GM19023 (cell line): ENCODE measurements at regions not wholly inside any gene's neighbourhood (a gene's known extent, or its start where the extent isn't known, plus 50 kb on each side); places are given as distances from the start of the nearest gene placed in this dataset.
"Not testable (repeated sequence)": the region's sequence is repeated elsewhere in the genome, so short reads cannot be mapped to it uniquely, and the experiment has no call there.

Experiments used
- ATAC-seq: cut with Tn5 transposase; IDR thresholded peaks from one replicate; pipeline ENCODE4 v1.9.1; 2021; ENCODE audit warnings: mild to moderate bottlenecking, moderate library complexity; ENCODE audit not compliant: unreplicated experiment

DNA sequence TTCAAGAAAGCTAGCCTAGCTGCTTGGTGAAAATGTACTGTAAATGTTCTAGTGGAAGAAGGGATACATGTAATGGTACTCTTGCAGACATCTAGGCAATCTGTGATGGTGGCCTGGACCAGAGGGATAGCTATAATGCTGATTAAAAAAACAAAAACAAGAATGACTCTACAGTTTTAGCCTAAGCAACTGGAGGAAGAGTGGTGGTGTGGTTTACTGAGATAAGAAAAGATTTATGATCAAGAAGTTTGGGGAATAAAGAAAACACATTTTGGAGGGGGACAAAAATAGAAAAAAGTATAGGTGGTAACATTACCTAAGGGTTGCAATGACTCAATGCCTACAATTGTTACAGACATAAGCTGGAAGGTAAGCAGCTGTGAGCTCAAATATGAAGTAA, 1080.7 kb upstream of the CELF4 start:
- no peak for ATAC-seq

DNA sequence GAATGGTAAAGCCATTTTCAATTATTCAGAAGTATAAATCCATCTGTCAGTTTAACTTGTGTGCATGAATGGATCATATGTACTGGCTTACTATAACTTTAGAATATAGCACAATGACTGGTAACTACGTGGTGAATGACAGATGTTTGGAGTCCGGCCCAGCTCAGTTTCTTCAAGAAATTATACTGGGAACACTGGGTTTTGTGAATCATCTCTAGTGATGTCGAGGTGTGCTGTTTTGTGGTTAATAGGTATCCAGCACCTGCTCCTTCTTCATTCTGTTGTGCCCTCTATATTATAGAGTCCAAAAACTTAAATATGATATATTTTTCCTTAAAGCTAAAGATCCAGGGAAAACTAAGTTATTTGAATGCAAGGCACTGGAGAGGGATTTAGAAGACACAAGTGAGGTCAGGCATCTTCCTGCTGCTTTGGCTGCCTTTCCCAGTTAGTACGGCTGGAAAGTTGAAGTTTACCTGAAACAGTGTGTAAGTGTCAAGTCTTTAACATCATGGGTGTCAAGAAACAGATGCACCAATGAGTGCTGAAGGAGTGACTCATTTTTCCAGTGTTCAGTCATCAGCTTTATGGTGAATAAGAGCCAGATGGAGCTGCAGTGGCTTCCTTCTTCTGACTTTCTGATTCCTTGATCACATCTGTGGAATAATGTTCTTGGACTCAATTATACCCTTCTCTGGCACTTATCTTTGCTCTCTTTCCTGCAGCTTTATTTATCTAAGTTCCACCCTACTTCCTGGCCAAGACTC, 1079.5 kb upstream of the CELF4 start:
- no peak for ATAC-seq

DNA sequence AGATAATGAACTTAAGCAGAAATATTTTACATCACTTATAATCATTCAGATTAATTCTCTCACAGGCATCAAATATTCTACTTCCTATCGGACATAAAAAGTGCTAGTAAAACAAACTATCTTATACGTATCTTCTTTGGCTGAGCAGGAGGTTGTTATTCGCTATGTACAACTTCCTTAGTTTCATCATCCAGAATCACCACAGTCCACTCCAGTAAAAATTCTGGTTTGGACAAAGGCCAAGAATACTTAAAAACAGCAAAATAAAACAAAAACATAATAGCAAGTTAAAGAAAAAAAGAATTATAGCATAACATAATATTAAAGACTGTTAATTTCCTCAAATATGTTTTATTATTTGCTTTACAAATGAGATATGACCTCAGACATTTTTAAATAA, 1077.1 kb upstream of the CELF4 start:
- no peak for ATAC-seq

DNA sequence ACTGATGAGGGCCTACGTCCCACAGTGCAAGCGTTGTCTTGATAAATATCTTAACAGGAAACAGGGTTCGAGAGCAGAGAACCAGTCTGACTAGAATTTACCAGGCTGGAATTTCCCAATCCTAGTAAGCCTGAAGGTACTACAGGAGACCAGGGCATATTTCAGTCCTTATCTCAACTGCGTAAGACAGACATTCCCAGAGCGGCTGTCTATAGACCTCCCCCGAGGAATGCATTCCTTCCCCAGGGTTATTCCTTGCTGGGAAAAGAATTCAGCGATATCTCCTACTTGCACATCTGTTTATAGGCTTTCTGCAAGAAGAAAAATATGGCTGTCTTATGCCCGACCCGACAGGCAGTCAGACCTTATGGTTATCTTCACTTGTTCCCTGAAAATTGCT, 1074.1 kb upstream of the CELF4 start:
- ATAC-seq, result not testable (repeated sequence)

DNA sequence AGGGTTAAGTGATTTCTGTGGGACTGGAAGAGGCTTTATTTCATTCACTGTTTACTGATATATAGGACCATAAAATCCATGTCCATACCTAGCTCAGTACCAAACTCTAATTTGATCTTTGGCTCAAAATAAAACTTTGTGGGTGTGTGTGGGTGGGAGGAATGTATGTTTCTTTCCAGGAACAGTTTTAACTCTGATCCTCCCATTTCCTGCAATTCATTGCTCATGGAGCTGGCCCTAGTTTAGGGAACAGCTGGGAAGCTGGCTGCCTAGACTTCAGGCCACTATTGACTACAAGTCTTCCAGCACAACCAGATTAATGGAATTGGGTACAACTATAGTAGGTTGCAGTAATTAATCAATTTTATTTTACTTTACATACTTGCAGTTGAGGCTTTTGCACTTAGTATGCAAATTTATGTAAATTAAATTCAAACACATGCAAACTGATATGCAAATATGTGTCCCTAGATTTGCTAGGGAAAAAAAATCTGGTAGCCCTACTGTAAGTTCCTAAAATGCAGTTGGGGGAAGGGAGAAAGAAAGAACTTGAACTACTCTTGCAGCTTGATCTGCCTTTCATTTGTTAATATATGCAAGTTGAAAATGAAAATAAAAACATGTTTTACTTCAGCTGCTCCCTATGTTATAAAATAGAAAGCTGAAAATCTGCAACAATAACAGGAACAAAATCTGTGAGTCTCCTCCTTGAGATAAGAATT, 1070.3 kb upstream of the CELF4 start:
- no peak for ATAC-seq

DNA sequence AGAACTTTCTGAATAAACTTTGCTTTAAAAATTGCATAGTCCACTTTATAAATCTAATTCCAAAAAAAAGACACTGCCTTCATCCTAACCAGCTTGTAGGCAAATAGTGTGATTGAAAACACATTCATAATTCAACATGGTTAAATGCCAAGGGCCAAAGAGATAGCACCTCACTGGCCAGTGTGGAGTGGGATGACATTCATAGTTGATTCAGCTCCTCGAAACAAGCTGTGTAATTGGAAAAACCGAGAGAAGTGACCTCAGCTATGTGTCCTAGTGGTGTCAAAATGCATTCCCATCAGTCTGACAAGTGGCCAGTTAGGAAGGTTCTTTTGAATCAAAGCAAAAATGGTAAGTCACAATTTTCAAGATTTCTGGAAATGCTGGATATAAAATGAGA, 1068.5 kb upstream of the CELF4 start:
- no peak for ATAC-seq

DNA sequence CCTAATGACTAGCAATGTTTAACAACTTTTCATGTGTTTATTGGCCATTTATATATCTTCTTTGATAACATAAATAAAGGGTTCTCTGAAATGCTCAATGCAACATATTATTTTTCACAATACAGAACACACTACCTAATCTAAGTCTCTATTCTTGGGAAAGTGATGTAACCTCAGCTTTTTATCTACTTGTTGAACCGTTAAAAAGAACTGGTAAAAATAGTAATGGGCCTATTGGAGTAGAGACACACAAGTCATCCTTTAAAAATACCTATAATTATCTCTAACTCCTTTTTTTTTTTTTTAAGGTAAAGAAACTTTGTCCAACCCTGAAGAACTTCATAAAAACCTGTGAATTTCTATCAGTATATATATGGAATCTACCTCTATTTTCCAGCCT, 1067.7 kb upstream of the CELF4 start:
- ATAC-seq, result no peak

DNA sequence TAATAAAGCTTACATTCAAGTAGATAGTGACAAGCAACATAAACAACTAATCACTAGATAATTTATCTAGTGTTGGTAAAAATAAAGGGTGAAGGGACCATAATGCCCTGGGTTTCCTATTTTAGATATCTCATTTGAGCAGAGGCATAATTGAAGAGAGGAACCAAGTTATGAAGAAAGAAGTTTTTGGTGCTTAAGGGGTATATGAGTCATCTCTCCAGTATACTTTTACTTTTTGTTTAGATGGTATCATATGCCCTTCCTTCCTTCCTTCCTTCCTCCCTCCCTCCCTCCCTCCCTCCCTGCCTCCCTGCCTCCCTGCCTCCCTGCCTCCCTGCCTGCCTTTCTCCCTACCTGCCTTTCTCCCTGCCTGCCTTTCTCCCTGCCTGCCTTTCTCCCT, 1053.5 kb upstream of the CELF4 start:
- no peak for ATAC-seq

DNA sequence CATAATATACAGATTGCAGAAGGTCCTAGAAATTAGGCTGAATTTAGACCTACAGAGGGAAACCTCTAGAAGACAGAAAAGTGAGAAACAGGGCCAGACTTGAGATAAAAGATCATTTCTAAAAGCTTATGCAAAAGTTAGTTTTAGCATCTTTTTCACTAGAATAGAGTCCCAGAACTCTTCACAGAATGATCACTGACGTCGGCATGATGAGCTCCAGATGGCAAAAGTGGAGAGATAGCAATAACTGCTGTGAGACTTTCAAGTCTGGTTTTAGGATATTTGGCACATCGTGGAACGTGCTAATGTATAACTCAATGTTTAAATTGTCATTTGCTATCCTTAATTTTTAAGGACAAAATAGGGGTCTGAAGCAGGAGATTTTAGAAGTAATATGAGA, 1050.7 kb upstream of the CELF4 start:
- no peak for ATAC-seq

DNA sequence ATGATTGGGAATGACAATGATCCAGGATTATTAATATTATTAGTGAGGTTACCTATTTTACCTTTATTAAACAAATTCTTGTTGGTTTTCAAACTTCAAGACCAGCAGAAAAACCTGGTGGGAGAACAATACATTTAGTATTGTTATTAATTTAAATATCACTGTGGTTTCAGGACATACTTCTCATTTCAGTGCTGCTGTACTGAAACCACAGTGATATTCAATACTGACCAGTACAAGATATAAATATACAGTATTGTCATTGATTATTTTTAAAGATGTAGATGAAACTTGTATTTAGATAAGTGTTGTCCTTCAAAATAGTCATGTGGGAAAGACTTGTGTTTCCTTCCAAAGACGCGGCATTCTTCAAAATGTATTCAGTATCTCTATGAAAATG, 1047.3 kb upstream of the CELF4 start:
- ATAC-seq, result no peak

DNA sequence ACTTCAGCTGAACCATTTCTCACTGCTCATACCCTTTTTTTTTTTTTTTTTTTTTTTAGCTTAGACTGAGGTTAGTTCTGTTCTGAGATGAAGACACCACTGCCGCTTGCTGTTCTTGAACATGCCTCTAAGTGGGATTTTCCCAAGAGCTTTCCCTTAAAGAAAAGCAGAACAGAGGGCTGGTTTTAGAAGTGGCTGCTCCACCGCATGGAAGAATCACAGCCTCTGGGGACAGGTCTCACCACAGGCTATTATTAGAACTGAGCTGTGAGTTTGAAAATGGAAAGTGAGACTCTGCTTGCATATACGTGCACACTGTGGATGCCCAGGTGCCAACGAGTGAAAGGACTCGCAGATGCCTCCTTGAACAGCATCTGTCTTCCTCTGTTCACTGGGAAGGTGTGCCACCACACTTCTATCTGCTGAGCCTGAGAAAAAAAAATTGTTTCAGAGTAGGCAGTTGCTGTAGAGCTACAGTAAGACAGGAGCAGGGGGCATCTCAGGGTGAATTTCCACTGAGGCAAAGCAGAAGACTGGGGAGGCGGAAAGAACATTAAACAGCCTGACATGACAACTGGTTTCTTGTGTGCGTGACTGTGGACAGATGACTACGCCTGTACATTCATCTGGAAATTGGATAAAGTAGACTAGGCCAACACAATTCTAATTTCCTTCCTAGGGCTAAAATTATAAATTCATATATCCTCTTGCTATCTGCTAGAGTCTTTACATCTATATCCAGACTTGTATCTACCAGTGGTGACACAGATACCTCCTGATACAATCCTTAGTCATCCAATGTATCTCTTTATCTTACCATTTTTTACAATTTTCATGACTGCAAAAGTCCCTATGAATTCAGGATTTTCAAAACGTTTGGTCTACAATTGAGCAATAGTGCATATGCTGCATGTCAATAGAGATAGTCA, 1045.7 kb upstream of the CELF4 start:
- peak; percentile 87 for ATAC-seq

DNA sequence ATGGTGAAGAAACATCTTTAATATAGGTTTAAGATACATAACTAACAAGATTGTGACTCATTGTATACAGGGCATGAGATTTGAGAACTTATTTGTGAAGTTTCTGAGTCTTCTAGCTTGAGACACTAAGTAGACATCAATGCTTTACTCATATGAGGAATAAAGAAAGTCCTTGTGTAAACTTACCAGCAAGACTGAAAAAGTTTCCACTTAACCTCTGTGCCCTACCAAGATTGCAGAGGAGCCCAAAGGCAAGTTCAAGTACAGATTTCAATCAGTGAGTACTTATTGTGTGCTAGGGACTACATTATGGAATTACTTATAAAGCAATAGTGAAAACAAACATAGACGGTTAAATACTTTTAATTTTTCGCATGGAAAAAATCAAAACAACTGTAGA, 1041.2 kb upstream of the CELF4 start:
- ATAC-seq, result no peak

DNA sequence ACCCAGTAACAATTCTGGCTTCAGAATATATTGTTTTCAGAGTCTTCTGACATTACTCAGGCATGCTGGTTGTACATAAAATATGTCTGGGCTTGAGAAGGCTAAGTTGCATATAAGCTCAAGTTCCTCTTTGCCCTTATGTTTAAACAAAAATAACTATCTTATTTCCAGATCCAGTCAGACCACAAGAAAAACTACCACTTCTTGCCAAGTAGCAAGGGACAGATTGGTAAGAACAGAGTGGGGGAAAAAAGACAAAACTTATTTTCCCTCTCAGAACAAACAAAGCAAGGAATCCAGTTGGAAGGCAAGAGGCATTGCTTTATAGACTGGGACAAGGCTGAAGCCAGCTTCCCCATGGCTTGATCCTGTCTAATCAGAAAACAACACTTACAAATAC, 1036.7 kb upstream of the CELF4 start:
- ATAC-seq, result no peak

DNA sequence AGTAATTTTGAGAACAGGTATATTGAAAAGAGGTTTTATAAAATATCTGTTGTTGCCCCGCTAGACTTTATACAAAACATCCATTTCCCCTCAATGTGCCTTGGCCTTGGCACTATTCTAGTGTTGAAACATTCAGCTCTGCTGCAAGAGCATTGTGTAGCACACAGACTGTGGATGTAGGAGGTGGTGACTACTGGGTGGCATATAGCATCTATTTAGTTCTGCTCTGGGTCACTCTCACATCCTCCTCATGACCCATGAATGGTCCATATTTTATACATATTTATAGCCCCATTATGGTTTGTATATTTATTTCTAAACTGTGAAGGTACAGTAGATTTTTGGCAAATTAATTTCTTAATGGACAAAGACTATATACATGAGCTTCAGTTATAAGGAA, 1022.0 kb upstream of the CELF4 start:
- no peak for ATAC-seq

DNA sequence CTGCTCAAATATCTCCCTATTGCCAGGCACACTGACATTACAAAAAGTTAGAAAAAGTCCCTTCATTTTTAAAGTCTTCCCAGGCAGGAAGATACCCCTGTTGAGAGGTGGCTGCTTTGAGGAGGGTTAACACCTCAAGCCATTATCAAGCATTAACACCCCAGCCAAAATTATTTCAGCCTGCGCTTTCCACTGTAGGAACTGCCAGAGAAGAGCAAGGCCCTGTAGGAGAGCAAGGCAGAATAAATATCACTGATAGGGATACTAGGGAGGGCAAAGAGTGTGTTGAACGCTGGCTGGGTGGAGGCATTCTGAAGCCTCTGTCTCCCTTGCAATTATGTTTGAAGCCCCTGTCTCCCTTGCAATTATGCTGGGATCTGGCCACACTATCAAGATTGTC, 1020.7 kb upstream of the CELF4 start:
- ATAC-seq, result no peak

DNA sequence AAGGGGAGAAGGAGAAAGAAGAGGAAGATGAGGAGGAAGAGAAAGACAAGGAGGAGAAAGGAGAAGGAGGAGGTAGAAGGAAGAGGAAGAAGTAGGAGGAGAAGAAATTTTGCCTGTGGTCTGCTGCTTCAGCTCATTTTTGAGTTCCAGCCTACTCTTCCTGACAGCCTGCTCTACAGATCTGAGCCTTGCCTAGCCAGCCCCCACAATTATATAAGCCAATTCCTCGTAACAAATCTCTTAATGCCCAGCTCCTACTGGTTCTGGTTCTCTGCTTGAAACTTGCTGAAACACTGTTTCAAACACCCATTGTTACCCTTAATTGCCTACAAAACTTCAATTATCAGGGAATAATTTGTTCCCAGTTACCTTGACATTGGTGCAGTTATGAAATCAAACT, 1014.2 kb upstream of the CELF4 start:
- no peak for ATAC-seq

DNA sequence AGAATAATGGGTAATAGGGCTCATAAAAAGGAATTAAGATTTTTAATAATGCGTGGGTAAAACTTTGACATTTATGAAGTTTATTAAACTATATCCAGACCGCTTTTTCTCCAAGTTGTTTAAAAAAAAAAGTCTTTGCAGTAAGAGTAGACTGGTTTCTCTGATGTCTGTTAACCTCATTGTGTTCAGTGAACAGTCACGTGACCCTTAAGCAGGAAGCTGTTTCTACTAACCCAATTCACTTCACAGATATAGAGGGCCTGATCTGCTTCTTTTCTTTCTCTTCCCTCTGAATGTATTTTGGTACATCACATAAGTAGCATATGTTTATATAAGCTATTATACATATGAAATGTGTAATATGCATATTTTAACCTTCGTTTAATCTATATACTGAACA, 1011.3 kb upstream of the CELF4 start:
- no peak for ATAC-seq

DNA sequence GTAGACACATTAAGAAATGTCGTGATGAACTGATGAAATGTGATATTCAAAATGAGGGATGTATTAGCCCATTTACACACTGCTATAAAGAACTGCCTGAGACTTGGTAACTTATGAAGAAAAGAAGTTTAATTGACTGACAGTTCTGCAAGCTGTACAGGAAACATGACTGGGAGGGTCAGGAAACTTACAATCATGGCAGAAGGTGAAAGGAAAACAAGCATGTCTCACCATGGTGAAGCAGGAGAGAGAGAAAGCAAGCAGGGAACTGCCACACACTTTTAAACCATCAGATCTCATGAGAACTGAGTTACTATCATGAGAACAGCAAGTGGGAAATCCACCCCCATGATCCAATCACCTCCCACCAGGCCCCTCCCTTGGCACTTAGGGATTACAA, 1010.8 kb upstream of the CELF4 start:
- no peak for ATAC-seq

DNA sequence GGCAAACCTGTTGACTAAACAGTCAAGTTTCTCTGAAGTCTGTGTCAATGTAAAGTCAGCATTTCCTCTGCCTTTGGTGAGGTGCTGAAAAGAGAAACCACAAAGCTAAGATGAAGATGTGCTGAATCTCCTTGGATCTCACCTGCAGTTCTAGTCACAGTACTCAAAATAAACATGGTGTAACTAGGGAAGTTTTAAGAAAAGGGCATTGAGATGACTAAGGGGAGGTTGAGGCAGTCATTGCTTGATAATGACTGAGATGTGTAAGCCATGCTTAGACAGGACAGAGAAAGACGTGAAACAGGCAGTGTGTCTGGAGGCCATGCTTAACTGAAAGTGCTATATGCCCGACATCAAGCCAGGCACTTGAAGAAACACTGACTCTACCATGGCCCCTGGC, 1010.0 kb upstream of the CELF4 start:
- no peak for ATAC-seq

DNA sequence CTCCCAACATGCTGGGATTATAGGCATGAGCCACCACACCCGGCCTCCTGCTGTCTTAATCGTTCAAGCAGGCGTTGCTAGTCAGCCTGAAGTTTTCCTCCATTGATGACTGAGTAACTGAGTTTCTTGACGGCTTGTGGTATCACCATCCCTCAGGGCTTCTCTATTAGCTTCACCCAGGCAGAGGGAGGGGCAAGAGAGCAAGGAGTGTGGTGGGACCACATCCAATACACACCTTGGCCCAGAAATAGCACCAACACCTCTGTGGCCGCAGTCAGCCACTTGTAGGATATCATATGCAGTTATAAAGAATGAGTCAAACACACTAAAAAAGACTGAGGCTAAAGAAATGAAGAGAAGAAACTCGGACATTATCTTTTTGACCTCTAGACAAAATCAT, 1009.4 kb upstream of the CELF4 start:
- ATAC-seq, result no peak

DNA sequence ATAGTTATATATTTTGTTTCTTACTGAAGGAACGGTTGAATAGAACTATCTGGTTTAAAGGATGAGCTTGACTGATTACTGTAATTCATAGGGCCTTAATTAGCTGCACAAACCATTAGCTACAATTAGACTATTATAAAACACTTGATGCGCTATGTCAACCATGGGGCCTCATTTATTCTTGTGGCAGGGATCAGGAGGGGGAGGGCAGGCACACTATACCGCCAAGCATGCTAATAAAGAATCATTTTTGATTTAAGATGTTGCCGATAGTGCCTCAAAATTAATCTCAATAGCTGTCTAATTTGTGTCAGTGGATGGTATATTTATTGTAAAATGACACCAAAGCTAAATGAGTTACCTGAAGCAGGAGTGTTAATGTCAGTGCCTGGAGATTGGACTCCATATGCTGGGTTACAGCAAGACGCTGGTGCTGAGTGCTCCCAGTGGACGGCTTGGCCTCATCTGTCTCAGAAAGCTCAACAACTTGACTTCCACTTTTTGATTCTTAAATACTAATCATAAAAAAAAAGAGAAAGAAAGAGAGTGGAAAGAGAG, 1007.0 kb upstream of the CELF4 start:
- no peak for ATAC-seq
